GM12891 (cell line): ENCODE measurements at regions not wholly inside any gene's neighbourhood (a gene's known extent, or its start where the extent isn't known, plus 50 kb on each side); places are given as distances from the start of the nearest gene placed in this dataset.

Experiments used
- POLR2A ChIP-seq: IDR thresholded peaks from 2 replicates; pipeline ENCODE4 v1.6.1; 2011; ENCODE audit warnings: low read depth, low read length, control low read depth
- POLR2AphosphoS5 ChIP-seq: IDR thresholded peaks from 2 replicates; pipeline ENCODE4 v1.6.1; 2011; ENCODE audit warnings: low read depth, low read length, control low read depth
- POU2F2 ChIP-seq: IDR thresholded peaks from 2 replicates; pipeline ENCODE4 v1.6.1; 2011; ENCODE audit warnings: low read depth, mild to moderate bottlenecking, control low read depth, low read length, moderate library complexity
- SPI1 ChIP-seq: IDR thresholded peaks from 2 replicates; pipeline ENCODE4 v1.6.1; 2011; ENCODE audit warnings: low read depth, low read length, control low read depth
- TAF1 ChIP-seq: IDR thresholded peaks from 2 replicates; pipeline ENCODE4 v1.6.1; 2011; ENCODE audit warnings: low read depth, low read length, control low read depth

DNA sequence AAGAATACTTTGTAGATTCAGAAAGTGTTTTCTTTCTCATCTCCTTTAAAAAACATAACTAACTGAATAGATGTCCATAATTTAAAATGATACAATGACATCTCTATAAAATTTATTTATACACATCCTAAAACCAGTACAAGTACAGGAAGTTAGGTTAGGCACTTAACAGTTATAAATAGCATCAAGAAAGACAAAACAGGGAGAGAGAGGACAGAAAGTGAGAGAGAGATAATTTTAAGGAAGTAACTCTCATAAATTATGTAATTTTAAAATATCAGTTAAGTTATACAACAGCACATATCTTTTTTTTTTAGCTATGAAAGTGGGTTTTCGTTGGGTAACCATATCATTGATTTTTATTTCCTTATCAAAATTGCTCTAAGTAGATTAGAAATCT, 1068.6 kb downstream of the TAF11L14 start:
- TF ChIP-seq POLR2A = no peak
- no peak for TF ChIP-seq POLR2AphosphoS5
- no peak for TF ChIP-seq SPI1
- no peak for TF ChIP-seq POU2F2
- no peak for TF ChIP-seq TAF1
